ENCODE measurements at regions not wholly inside any gene's neighbourhood (a gene's known extent, or its start where the extent isn't known, plus 50 kb on each side); places are given as distances from the start of the nearest gene placed in this dataset.

DNA sequence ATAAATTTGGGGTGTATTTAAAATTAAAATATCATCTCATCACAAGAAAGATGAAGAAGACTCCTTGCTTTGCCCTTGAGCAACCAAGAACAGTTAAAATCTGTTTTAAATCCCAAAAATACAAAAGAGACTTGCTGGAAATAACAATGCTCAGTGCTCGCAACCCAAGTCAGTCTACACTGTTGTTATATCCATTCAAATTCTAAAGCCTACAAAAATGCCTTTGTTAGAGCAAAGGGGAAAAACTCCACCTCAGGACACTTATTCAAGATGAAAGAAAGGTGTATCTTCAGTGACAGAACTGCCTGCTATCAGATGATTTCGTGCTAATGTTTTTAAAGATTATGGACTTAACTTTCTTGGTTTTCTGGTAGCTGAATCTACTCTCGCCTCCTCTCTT lies 111.9 kb upstream of the TANK start:
- no peak overlapping the region for H3K9ac ChIP-seq (ENCODE audit: control insufficient read depth, extremely low read depth, insufficient read depth, low read length)
- no peaks in the 10 kb centered on the region for H3K79me2 ChIP-seq (ENCODE audit: control insufficient read depth, insufficient read depth, low read length)
- no peaks in the 10 kb centered on the region for H3K9me3 ChIP-seq (ENCODE audit: control insufficient read depth, low read depth, low read length)
- no peak overlapping the region for H2AFZ ChIP-seq (ENCODE audit: control insufficient read depth, low read length)
- no peaks in the 10 kb centered on the region for H3K27me3 ChIP-seq (ENCODE audit: control insufficient read depth, extremely low read depth, insufficient read depth, low read length)
- H3K36me3 ChIP-seq (ENCODE audit: control insufficient read depth in 2 of 2, extremely low read depth in 1 of 2, insufficient read depth in 2 of 2, low read length in 2 of 2) = no peaks in the 10 kb centered on the region
- no peak for FAIRE-seq
- H3K4me2 ChIP-seq (ENCODE audit: control insufficient read depth, extremely low read depth, insufficient read depth, low read depth, low read length) = no peak overlapping the region
- H3K9me1 ChIP-seq (ENCODE audit: control insufficient read depth, extremely low read depth, insufficient read depth, low read length) = no peaks in the 10 kb centered on the region
- no peaks in the 10 kb centered on the region for H4K20me1 ChIP-seq (ENCODE audit: control insufficient read depth, extremely low read depth, insufficient read depth, low read length)
- H3K4me1 ChIP-seq (ENCODE audit: control insufficient read depth, extremely low read depth, insufficient read depth, low read length) = peaks cover 6% of the 10 kb centered on the region
- H3K27ac ChIP-seq (ENCODE audit: control insufficient read depth, insufficient read depth, low read length) = no peak overlapping the region
- no peak overlapping the region for H3K4me3 ChIP-seq (ENCODE audit: control insufficient read depth in 2 of 3, extremely low read depth in 1 of 3, insufficient read depth in 2 of 3, low read depth in 1 of 3, low read length in 3 of 3)
- TF ChIP-seq EZH2 (IDR thresholded peaks at IDR 0.05; ENCODE audit: low read length) = no peak
- TF ChIP-seq, protein P1, sequence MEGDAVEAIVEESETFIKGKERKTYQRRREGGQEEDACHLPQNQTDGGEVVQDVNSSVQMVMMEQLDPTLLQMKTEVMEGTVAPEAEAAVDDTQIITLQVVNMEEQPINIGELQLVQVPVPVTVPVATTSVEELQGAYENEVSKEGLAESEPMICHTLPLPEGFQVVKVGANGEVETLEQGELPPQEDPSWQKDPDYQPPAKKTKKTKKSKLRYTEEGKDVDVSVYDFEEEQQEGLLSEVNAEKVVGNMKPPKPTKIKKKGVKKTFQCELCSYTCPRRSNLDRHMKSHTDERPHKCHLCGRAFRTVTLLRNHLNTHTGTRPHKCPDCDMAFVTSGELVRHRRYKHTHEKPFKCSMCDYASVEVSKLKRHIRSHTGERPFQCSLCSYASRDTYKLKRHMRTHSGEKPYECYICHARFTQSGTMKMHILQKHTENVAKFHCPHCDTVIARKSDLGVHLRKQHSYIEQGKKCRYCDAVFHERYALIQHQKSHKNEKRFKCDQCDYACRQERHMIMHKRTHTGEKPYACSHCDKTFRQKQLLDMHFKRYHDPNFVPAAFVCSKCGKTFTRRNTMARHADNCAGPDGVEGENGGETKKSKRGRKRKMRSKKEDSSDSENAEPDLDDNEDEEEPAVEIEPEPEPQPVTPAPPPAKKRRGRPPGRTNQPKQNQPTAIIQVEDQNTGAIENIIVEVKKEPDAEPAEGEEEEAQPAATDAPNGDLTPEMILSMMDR (optimal IDR thresholded peaks at IDR 0.05 in 1 of 3, IDR thresholded peaks at IDR 0.05 in 1 of 3, conservative IDR thresholded peaks at IDR 0.05 in 1 of 3; ENCODE audit: extremely low read depth in 1 of 3, insufficient read depth in 2 of 3, low read length in 3 of 3) = no peak
- DNase-seq (ENCODE audit: low read depth, low spot score) = no peak
- dilution Hi-C loops (cut with MboI; ENCODE audit: extremely low pct_ligation_motif_present, low sequenced_read_pairs) = no loop called here

DNA sequence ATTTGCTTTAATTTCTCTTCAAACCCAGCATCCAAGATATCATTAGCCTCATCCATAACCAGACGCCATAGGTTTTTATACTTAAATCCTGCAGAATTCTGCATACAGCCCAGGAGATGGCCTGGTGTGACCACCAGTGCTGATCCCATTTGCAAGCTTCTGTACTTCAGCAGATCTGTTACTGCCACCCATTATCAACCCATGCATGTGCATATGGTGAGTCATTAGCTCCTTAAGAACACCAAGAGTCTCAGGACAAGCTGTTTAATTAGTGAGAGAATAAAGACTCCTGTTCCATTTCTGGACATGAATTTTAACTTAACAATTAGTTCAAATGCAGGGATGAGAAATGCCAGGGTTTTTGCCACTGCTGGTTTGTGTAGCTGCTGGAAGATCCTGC lies 110.7 kb upstream of the TANK start:
- TF ChIP-seq, protein P1 (optimal IDR thresholded peaks at IDR 0.05 in 1 of 3, IDR thresholded peaks at IDR 0.05 in 1 of 3, conservative IDR thresholded peaks at IDR 0.05 in 1 of 3; ENCODE audit: extremely low read depth in 1 of 3, insufficient read depth in 2 of 3, low read length in 3 of 3) = no peak
- TF ChIP-seq EZH2 (IDR thresholded peaks at IDR 0.05; ENCODE audit: low read length) = no peak
- no peak overlapping the region for H3K4me3 ChIP-seq (ENCODE audit: control insufficient read depth in 2 of 3, extremely low read depth in 1 of 3, insufficient read depth in 2 of 3, low read depth in 1 of 3, low read length in 3 of 3)
- H3K79me2 ChIP-seq (ENCODE audit: control insufficient read depth, insufficient read depth, low read length) = no peaks in the 10 kb centered on the region
- H3K27me3 ChIP-seq (ENCODE audit: control insufficient read depth, extremely low read depth, insufficient read depth, low read length) = no peaks in the 10 kb centered on the region
- dilution Hi-C loops (cut with MboI; ENCODE audit: extremely low pct_ligation_motif_present, low sequenced_read_pairs) = no loop called here
- H3K9me1 ChIP-seq (ENCODE audit: control insufficient read depth, extremely low read depth, insufficient read depth, low read length) = no peaks in the 10 kb centered on the region
- no peak overlapping the region for H2AFZ ChIP-seq (ENCODE audit: control insufficient read depth, low read length)
- no peaks in the 10 kb centered on the region for H4K20me1 ChIP-seq (ENCODE audit: control insufficient read depth, extremely low read depth, insufficient read depth, low read length)
- DNase-seq (ENCODE audit: low read depth, low spot score) (no peak), FAIRE-seq (no peak)
- H3K9ac ChIP-seq (ENCODE audit: control insufficient read depth, extremely low read depth, insufficient read depth, low read length) = no peak overlapping the region
- H3K9me3 ChIP-seq (ENCODE audit: control insufficient read depth, low read depth, low read length) = no peaks in the 10 kb centered on the region
- H3K4me2 ChIP-seq (ENCODE audit: control insufficient read depth, extremely low read depth, insufficient read depth, low read depth, low read length) = no peak overlapping the region
- H3K27ac ChIP-seq (ENCODE audit: control insufficient read depth, insufficient read depth, low read length) = no peak overlapping the region
- H3K4me1 ChIP-seq (ENCODE audit: control insufficient read depth, extremely low read depth, insufficient read depth, low read length) = peaks cover 6% of the 10 kb centered on the region
- H3K36me3 ChIP-seq (ENCODE audit: control insufficient read depth in 2 of 2, extremely low read depth in 1 of 2, insufficient read depth in 2 of 2, low read length in 2 of 2) = no peaks in the 10 kb centered on the region

All from keratinocyte (primary cell).